ENCODE measurements at regions not wholly inside any gene's neighbourhood (a gene's known extent, or its start where the extent isn't known, plus 50 kb on each side); places are given as distances from the start of the nearest gene placed in this dataset.

GRCh38 chr5:77942578-77943239 lies 166.6 kb upstream of the TBCA start:
- Histone ChIP-seq H3K9ac (no peak overlapping the region), H2AFZ (replicated peaks) (no peak overlapping the region), H4K20me1 (ENCODE audit: low read depth) (no peaks in the 10 kb centered on the region), H3K36me3 (no peaks in the 10 kb centered on the region), H3K9me3 (ENCODE audit: low read depth) (no peaks in the 10 kb centered on the region), H3K27me3 (peaks cover 8% of the 10 kb centered on the region), H3K4me1 (peaks cover 3% of the 10 kb centered on the region), H3K4me2 (no peak overlapping the region), H3K4me3 (no peak overlapping the region), H3K79me2 (ENCODE audit: low read depth) (no peaks in the 10 kb centered on the region), H3K27ac (no peak overlapping the region), H3F3A (ENCODE audit: low read depth) (no peaks in the 10 kb centered on the region)
- DNase-seq (ENCODE audit: low spot score) = no peak
- Mint-ChIP-seq H3K4me1 (peaks cover 13% of the 10 kb centered on the region), H3K4me3 (no peak overlapping the region), H3K36me3 (no peaks in the 10 kb centered on the region), H3K9me3 (peaks cover 8% of the 10 kb centered on the region), H3K27ac (no peak overlapping the region), H3K27me3 (ENCODE audit: insufficient read depth, low read depth) (peaks cover 15% of the 10 kb centered on the region)
- TF ChIP-seq EZH2 (IDR thresholded peaks at IDR 0.05) (no peak), CTCF (IDR thresholded peaks at IDR 0.05) (no peak), EZH2phosphoT487 (IDR thresholded peaks at IDR 0.05) (no peak)

- no peaks in the 10 kb centered on the region for H3K9me3 ChIP-seq (ENCODE audit: low read depth)
- DNase-seq (ENCODE audit: low spot score) = no peak
- no peaks in the 10 kb centered on the region for H3K4me1 Mint-ChIP-seq
- H3K27ac Mint-ChIP-seq = no peak overlapping the region
- no peak overlapping the region for H3K4me2 ChIP-seq
- no peaks in the 10 kb centered on the region for H3F3A ChIP-seq (ENCODE audit: low read depth)
- no peaks in the 10 kb centered on the region for H3K27me3 ChIP-seq
- H3K4me3 Mint-ChIP-seq = no peak overlapping the region
- H3K9ac ChIP-seq = no peak overlapping the region
- H3K27me3 Mint-ChIP-seq (ENCODE audit: insufficient read depth, low read depth) = peaks cover 2% of the 10 kb centered on the region
- H3K4me1 ChIP-seq = no peaks in the 10 kb centered on the region
- H3K27ac ChIP-seq = no peak overlapping the region
- H3K4me3 ChIP-seq = no peak overlapping the region
- peaks cover 8% of the 10 kb centered on the region for H3K9me3 Mint-ChIP-seq
- TF ChIP-seq CTCF (IDR thresholded peaks at IDR 0.05) = no peak
- TF ChIP-seq EZH2phosphoT487 (IDR thresholded peaks at IDR 0.05) = no peak
- TF ChIP-seq EZH2 (IDR thresholded peaks at IDR 0.05) = no peak
- H3K79me2 ChIP-seq (ENCODE audit: low read depth) = no peaks in the 10 kb centered on the region
- H3K36me3 Mint-ChIP-seq = no peaks in the 10 kb centered on the region
- no peak overlapping the region for H2AFZ ChIP-seq (replicated peaks)
- H3K36me3 ChIP-seq = no peaks in the 10 kb centered on the region
- no peaks in the 10 kb centered on the region for H4K20me1 ChIP-seq (ENCODE audit: low read depth)
These were observed 161.1 kb upstream of the TBCA start for GRCh38 chr5:77937015-77937908.

- Histone ChIP-seq H3K27ac (no peak overlapping the region), H3K36me3 (no peaks in the 10 kb centered on the region), H4K20me1 (ENCODE audit: low read depth) (no peaks in the 10 kb centered on the region), H3F3A (ENCODE audit: low read depth) (no peaks in the 10 kb centered on the region), H3K4me2 (no peak overlapping the region), H3K4me1 (no peaks in the 10 kb centered on the region), H3K79me2 (ENCODE audit: low read depth) (no peaks in the 10 kb centered on the region), H3K27me3 (no peaks in the 10 kb centered on the region), H3K9me3 (ENCODE audit: low read depth) (no peaks in the 10 kb centered on the region), H3K4me3 (no peak overlapping the region), H3K9ac (no peak overlapping the region), H2AFZ (replicated peaks) (no peak overlapping the region)
- no peaks in the 10 kb centered on the region for H3K4me1 Mint-ChIP-seq
- H3K4me3 Mint-ChIP-seq = no peak overlapping the region
- no peak overlapping the region for H3K27ac Mint-ChIP-seq
- H3K36me3 Mint-ChIP-seq = no peaks in the 10 kb centered on the region
- H3K27me3 Mint-ChIP-seq (ENCODE audit: insufficient read depth, low read depth) = peaks cover 2% of the 10 kb centered on the region
- H3K9me3 Mint-ChIP-seq = peaks cover 8% of the 10 kb centered on the region
- DNase-seq (ENCODE audit: low spot score) = no peak
- TF ChIP-seq EZH2phosphoT487 (IDR thresholded peaks at IDR 0.05) (no peak), CTCF (IDR thresholded peaks at IDR 0.05) (no peak), EZH2 (IDR thresholded peaks at IDR 0.05) (no peak)
These were observed 160.2 kb upstream of the TBCA start for GRCh38 chr5:77936365-77936693.
